GM12865 (cell line): ENCODE measurements at regions not wholly inside any gene's neighbourhood (a gene's known extent, or its start where the extent isn't known, plus 50 kb on each side); places are given as distances from the start of the nearest gene placed in this dataset.
A peak's percentile ranks its signal among the peaks of the same experiment; 100 is the strongest.
"Not testable (repeated sequence)": the region's sequence is repeated elsewhere in the genome, so short reads cannot be mapped to it uniquely, and the experiment has no call there.

Source experiments
- DNase-seq: peaks from one replicate; pipeline ENCODE4 v3.0.0; 2010; ENCODE audit warnings: low read depth
- H3K4me3 ChIP-seq: 2 replicates; pipeline ENCODE4 v1.5.1; 2011; ENCODE audit warnings: mild to moderate bottlenecking, low read depth, low read length, control low read depth
- TF ChIP-seq, protein P1 (sequence below): IDR thresholded peaks from 2 replicates; pipeline ENCODE4 v1.5.1; 2011; ENCODE audit warnings: low read length, control low read depth, low read depth, inconsistent platforms; ENCODE audit not compliant: insufficient read depth; ENCODE audit errors: missing control alignments

DNA sequence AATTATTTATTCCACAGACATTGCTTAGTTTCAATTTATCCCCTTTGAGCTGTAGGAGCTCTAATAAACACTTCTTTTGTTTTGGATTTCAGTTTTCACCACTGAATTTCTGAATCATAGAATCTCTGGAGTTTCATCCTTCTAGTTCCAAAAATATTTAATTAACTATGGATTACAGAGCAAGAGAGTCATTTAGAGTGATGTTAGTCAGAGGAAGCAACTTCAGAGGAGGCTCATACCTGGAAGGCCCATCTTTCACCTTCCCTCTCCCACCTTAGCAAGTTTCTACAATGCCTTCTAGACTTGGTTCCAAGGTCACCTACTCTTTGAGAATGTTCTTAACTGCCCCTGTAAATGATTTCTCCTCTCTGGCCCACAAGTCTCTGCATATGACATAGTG lies 353.2 kb downstream of the SPRY2 start:
- H3K4me3 ChIP-seq: no peak overlapping the region
- DNase-seq: no peak
- TF ChIP-seq, protein P1, sequence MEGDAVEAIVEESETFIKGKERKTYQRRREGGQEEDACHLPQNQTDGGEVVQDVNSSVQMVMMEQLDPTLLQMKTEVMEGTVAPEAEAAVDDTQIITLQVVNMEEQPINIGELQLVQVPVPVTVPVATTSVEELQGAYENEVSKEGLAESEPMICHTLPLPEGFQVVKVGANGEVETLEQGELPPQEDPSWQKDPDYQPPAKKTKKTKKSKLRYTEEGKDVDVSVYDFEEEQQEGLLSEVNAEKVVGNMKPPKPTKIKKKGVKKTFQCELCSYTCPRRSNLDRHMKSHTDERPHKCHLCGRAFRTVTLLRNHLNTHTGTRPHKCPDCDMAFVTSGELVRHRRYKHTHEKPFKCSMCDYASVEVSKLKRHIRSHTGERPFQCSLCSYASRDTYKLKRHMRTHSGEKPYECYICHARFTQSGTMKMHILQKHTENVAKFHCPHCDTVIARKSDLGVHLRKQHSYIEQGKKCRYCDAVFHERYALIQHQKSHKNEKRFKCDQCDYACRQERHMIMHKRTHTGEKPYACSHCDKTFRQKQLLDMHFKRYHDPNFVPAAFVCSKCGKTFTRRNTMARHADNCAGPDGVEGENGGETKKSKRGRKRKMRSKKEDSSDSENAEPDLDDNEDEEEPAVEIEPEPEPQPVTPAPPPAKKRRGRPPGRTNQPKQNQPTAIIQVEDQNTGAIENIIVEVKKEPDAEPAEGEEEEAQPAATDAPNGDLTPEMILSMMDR: no peak

DNA sequence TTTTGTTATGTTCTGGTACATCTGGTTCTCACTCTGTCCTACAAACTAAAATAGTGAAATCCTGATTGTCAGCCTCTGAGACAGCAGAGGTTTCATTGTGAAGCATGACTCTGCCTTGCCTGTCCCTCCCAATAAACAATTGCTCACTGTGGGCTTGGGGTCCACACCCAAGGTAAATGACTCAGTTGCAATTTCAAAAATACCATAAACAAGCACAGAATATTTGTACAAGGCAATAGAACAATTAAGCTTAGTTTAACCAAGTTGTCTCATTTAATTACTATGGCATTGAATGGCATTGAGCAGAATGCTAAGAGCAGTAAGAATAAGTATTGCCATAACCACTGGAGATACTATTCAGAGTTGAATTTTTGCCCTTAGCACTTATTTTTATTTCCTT lies 353.6 kb downstream of the SPRY2 start:
- TF ChIP-seq, protein P1: no peak
- no peak overlapping the region for H3K4me3 ChIP-seq
- DNase-seq: no peak

DNA sequence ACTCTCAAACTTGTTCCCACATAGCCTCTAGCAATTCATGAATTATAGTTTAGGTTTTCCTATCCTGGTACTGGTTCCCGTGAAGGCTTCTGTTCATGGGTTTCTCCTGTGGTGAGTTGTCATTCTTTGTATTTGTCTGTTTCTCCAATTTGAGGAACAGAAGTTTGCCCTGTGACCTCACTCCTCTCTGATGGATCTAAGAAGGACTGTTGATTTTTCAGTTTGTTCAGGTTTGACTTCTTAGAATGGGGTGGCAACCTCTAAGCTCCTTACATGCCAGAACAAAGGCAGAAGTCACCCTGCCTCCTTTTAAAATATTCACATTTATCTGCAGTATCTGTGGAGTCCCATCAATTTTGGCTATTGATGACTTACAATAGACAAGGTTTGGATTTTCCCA lies 354.0 kb downstream of the SPRY2 start:
- no peak overlapping the region for H3K4me3 ChIP-seq
- no peak for DNase-seq
- TF ChIP-seq, protein P1: no peak

DNA sequence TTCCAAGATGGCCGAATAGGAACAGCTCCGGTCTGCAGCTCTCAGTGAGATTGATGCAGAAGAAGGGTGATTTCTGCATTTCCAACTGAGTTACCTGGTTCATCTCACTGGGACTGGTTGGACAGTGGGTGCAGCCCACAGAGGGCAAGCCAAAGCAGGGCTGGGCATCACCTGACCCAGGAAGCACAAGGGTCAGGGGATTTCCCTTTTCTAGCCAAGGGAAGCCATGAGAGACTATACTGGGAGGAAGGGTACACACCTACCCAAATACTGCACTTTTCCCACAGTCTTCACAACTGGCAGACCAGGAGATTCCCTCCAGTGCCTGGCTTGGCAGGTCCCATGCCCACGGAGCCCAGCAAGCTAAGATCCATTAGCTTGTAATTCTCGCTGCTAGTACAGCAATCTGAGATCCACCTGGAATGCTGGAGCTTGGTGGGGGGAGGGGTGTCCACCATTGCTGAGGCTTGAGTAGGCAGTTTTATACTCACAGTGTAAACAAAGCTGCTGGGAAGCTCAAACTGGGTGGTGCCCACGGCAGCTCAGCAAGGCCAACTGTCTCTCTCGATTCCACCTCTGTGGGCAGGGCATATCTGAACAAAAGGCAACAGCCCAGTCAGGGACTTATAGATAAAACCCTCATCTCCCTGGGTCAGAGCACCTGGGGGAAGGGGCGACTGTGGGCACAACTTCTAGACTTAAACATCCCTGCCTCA lies 365.8 kb downstream of the SPRY2 start:
- DNase-seq, H3K4me3 ChIP-seq: not testable (repeated sequence)

DNA sequence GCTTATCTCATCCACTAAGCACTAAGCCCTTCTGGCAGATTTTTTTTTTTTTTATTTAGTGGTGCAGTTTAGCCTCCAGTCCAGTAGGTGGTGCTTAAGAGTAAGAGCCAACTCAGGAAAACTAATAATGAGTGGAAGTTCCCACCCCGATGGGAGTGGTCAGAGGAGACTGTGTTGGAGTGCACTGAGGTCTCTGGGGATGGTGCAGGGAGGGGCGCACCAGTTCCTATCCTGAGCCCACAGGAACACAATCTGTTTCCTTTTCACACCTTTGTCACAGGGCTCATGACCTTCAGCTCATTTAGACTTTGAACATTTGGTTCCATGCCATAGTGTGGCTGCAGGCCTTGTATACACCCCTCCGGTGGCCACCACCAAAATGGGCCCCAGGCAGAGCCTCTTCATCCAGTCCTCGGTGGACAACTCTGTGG lies 367.4 kb downstream of the SPRY2 start:
- peak; percentile 43 for DNase-seq
- no peak overlapping the region for H3K4me3 ChIP-seq
- TF ChIP-seq, protein P1: peak; percentile 55

DNA sequence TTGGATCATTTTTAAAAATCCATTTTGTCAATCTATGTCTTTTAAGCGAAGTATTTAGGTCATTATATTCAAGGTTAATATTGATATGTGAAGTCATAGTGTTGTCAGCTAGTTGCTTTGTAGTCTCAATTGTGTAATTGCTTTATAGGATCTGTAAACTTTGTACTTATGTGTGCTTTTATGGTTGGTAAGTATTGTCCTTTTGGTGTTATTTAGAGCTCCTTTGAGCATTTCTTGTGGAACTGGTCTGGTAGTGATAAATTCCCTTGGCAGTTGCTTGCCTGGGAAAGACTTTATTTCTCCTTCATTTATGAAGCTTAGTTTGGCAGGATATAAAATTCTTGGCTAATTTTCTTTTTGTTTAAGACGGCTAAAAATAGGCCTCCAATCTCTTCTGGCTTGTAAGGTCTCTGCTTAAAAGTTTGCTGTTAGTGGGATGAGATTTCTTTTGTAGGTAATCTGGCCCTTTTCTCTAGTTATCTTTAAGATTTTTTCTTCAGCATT lies 368.8 kb downstream of the SPRY2 start:
- no peak overlapping the region for H3K4me3 ChIP-seq
- no peak for DNase-seq
- TF ChIP-seq, protein P1: no peak

DNA sequence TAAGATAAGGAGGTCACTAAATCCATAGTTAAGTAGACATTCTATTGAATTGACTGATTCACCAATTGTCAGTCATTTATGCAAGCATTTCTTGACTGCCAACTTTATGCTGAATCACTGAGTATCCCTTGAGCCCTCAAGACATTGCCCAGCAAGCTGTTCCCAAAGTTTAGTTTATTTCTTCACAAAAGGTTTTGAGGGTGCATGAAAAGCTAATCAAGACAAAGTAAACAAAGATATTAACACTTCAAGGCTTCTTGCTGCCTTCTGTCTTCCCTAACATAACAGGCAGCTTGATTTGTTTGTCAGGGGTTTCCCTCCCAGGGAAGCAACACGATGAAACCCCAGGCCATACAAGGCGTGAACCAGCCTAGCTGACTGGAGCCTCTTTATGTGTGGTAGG lies 374.4 kb downstream of the SPRY2 start:
- no peak for DNase-seq
- TF ChIP-seq, protein P1: no peak
- no peak overlapping the region for H3K4me3 ChIP-seq
